MV-4-11 (cell line): ENCODE measurements at regions not wholly inside any gene's neighbourhood (a gene's known extent, or its start where the extent isn't known, plus 50 kb on each side); places are given as distances from the start of the nearest gene placed in this dataset.
A peak's percentile ranks its signal among the peaks of the same experiment; 100 is the strongest.

Experiments used
- DNase-seq: peaks from one replicate; lab custom pipeline; 2025; lab: John Stamatoyannopoulos, UW

DNA sequence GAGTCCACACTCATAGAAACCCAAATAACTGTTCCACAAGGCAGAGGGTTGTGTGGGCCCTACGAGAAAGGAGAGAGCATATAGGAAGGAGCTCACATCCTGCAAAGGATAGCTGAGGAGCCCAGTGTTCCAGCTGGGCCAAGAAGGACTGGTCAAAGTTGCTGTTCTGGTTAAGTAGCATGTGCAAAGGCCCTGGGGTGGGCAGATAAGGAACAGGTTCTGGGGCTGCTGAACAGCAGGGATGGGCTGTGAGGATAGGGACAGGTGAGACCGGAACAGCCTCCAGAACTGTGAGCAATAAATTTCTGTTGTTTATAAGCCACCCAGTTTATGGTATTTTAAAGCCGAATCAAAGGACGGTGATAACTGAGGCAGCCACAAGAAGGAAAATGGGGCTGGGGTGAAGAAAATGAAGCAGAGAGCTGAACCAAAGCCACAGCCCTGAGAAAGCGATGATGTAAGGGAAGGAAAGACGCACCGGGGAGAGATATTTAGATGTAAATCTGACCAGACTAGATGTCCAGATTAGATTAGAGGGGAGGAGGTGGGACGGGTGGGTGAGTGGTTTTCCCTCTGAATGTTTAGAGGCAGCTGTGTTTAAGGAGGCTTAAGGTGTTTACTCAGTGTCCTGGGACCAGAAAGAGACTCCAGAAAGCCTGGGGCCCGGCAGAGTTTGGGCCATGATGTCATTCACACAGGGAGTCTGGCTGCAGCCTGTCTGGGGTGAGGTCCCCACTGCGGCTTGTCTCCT, 180.8 kb upstream of the BCOR start:
- DNase-seq, result no peak

GRCh38 chrX:40277672-40278071, 179.9 kb upstream of the BCOR start:
- DNase-seq, result no peak

GRCh38 chrX:40273356-40274050, 175.7 kb upstream of the BCOR start:
- DNase-seq, result peak; percentile 78

GRCh38 chrX:40272776-40273175, 175.0 kb upstream of the BCOR start:
- DNase-seq, result no peak

GRCh38 chrX:40272141-40272540, 174.4 kb upstream of the BCOR start:
- no peak for DNase-seq

DNA sequence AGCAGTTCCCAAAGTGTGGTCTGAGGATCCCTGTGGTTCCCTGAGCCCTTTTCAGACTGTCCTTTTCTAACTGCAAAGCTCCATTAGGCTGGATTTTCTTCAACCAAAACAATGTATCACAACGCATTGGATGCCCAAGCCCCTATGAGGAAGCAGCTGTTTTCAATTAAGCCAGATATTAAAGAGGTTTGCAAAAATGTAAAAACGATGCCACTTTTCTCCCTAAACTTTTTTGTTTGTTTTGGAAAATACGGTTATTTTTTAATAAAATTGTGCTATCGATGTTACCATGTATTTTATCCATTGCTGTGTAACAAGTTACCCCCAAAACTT, 170.4 kb upstream of the BCOR start:
- DNase-seq, result no peak

- peak; percentile 88 for DNase-seq
Observed at GRCh38 chrX:40267334-40268187, 169.8 kb upstream of the BCOR start.

- DNase-seq, result peak; percentile 42
Observed at GRCh38 chrX:40266490-40267333, 169.0 kb upstream of the BCOR start.

DNA sequence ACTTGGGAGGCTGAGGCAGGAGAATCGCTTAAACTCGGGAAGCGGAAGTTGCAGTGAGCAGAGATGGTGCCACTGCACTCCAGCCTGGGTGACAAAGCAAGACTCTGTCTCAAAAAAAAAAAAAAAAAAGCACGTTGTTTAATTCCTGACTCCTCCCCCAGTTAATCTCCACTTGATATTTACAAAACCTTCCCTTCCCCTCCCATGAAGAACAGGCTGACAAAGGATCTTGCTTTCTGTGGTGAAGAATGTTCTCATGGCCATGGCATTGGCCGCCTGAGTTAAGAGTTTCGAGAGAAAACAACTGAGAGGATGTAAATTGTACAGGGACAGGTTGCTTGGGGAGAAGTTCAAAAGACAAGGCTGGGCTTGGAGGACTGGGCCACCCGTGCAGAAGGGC, 168.2 kb upstream of the BCOR start:
- no peak for DNase-seq

- DNase-seq, result no peak
Observed at GRCh38 chrX:40263014-40263560, 165.3 kb upstream of the BCOR start.

DNA sequence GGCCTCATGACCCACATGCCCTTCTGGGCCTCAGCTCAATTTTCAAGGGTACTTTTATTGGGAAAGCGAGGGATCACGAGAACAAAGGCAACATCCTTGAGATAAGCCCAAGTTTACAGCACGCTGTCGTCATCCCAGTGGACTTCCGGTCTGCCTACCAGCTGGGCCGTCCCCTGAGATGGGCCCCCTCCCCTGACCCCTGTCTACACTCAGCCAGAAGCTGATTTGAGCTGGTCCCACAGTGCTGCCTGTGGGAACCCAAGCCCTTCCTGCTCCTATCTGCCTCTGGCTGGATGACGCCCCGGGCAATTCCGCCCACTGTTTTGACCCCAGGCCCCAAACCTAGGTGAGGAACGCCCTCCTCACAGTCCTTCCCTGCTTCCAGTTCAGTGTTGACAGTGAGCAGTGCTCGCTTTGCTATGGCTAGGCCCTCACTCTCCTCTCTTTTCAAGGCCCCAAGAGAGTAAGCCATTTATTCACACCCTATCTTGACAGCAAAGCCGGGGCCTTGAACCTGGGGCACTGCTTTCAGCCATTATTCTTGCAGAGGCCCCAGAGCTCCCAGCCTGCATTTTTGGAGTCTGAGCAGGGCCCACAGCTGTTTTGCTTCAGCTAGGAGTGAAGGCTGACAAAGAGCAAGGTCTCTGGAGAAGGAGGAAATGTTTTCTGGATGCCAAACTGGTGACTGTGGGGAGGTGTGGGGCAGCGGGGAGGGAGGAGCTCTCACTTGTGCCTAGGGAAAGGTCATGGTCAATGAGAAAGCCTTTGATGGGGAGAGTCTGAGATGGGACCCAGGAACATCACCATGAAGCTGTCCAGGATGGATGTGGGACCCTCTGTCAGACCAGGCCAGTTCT, 164.6 kb upstream of the BCOR start:
- no peak for DNase-seq

DNA sequence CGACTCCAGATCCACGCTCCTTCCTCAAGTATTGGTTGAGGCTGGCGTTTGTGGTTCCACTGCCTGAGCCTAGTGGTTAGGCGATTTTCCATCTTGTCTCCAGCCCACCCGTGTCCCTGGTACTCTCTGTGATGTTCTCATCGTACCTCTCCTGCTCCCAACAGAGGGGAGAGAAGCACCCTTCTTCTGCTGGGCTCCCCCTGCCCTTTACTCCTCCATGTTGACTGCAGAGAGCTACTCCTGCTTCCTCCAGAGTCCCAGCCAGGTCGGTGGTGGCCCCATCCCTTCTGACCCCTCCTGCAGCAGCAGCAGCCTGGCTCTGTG, 164.0 kb upstream of the BCOR start:
- no peak for DNase-seq

DNA sequence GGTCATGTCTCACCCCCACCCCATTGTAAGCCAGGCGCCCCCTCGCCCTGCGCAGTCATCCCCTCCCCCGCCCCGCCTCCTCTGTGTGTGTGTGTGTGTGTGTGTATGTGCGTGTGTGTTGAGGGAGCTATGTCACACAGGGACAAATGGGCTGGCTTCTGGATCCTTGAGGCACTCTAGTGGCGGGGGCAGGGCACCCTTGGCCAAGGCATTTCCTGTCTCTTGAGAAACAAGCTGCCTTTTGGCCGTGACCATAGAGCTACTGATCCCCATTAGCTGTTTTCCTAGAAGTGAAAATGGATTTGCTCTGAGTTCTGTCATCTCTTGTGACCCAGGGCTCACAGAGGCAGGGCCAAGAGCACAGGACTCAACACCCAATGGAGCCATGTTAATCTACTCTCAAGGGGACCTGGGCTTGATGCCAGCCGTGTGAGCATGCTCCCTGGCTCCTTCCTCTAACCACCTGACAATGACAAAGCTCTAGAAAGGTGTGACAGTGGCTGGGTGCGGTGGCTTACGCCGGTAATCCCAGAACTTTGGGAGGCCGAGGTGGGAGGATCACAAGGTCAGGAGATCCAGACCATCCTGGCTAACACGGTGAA, 162.5 kb upstream of the BCOR start:
- peak; percentile 79 for DNase-seq

- no peak for DNase-seq
Observed at GRCh38 chrX:40258909-40259308, 161.2 kb upstream of the BCOR start.

DNA sequence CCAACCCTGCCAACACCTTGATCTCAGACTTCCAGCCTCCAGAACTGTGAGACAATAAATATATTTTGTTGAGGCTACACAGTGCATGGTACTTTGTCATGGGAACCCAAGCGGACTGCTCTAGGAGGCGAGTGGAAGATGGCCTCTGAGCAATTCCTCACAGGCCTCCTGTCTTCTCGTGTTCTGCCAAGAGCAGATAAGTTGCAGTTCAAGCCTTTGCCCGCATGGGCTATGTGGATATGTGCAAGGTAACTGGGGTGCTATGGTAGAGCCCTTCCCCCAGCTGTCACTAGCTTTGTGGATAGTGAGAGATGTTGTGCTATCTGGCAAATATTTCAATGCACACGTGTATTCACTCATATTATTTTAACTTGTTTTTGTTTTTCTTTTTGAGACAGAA, 156.0 kb upstream of the BCOR start:
- no peak for DNase-seq

GRCh38 chrX:40249582-40249981, 151.8 kb upstream of the BCOR start:
- DNase-seq, result no peak

DNA sequence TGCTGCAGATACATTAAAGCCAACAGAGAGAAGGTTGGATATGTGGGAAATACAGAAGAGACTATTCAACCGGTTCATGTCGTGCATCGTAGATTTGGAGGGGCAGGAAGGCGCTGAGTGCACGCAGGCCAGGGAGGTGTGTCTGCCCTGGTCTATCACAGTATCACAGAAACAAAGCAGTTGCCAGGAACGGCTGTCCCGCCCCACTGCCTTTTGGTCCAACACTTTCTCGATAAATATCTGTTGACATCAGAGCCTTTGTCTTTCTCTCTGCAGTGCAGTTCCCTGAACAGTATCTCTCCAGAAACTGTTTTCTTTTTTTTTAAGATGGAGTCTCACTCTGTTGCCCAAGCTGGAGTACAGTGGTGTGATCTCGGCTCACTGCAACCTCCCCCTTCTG, 151.1 kb upstream of the BCOR start:
- no peak for DNase-seq

DNA sequence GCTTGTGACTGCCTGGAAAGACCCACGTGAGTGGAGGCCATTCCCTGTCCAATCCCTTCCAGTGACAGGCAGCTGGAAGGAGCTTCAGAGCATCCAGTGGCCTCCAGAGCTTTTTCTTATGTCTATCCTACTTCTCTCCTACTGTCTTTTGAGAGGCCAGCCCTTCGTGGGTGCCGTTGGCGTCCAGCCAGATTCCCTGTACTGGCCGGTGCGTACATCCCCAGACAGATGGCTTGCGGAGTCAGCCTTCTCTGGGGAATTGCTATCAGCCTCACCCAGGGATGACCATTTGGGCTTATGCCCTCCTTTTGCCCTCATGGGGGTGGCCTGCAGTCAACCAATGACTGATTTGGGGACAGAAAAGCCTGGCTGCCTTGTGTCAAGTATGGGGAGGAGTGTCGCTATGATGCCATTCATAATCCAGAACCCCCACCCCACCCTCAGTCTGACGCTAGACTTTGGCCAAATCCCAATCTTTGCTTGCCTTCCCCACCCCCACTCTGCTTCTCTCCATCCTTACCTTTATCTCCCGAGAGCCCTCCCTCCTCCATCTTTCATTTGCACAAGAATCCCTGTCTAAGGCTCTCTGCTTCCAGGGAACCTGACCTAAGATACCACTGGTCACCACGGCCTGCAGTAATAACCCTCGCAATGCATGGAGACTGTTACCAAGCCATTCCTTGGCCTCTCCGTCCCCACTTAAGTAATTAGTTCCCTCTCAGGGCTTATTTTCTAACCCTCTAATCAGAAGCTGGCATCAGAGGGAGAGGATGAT, 150.3 kb upstream of the BCOR start:
- no peak for DNase-seq

- DNase-seq, result no peak
Observed at GRCh38 chrX:40247382-40247781, 149.6 kb upstream of the BCOR start.
